GM18873 (cell line): ENCODE measurements at regions not wholly inside any gene's neighbourhood (a gene's known extent, or its start where the extent isn't known, plus 50 kb on each side); places are given as distances from the start of the nearest gene placed in this dataset.
"Not testable (repeated sequence)": the region's sequence is repeated elsewhere in the genome, so short reads cannot be mapped to it uniquely, and the experiment has no call there.

ENCODE experiments used
- ATAC-seq: cut with Tn5 transposase; IDR thresholded peaks from one replicate; pipeline ENCODE4 v1.9.1; 2021; ENCODE audit warnings: mild to moderate bottlenecking, moderate library complexity, moderate number of reproducible peaks; ENCODE audit not compliant: unreplicated experiment, low FRiP score

- ATAC-seq: no peak
Measured at GRCh38 chr5:57880216-57880615, 397.6 kb upstream of the ACTBL2 start.

GRCh38 chr5:57878301-57878722, 395.7 kb upstream of the ACTBL2 start:
- no peak for ATAC-seq

GRCh38 chr5:57871496-57871895, 388.9 kb upstream of the ACTBL2 start:
- no peak for ATAC-seq

GRCh38 chr5:57870267-57870666, 387.7 kb upstream of the ACTBL2 start:
- ATAC-seq: not testable (repeated sequence)

GRCh38 chr5:57863661-57864060, 381.1 kb upstream of the ACTBL2 start:
- ATAC-seq: no peak

GRCh38 chr5:57862942-57863341, 380.3 kb upstream of the ACTBL2 start:
- ATAC-seq: no peak

GRCh38 chr5:57862471-57862911, 379.9 kb upstream of the ACTBL2 start:
- no peak for ATAC-seq

- ATAC-seq: no peak
Measured at GRCh38 chr5:57859626-57860025, 377.0 kb upstream of the ACTBL2 start.

- ATAC-seq: no peak
Measured at GRCh38 chr5:57858905-57859304, 376.3 kb upstream of the ACTBL2 start.

GRCh38 chr5:57857696-57858095, 375.1 kb upstream of the ACTBL2 start:
- ATAC-seq: no peak

GRCh38 chr5:57855831-57856230, 373.2 kb upstream of the ACTBL2 start:
- no peak for ATAC-seq

- no peak for ATAC-seq
Measured at GRCh38 chr5:57853929-57854697, 371.5 kb upstream of the ACTBL2 start.

- ATAC-seq: no peak
Measured at GRCh38 chr5:57850109-57850508, 367.5 kb upstream of the ACTBL2 start.

- ATAC-seq: no peak
Measured at GRCh38 chr5:57845025-57845424, 362.4 kb upstream of the ACTBL2 start.

GRCh38 chr5:57844410-57844809, 361.8 kb upstream of the ACTBL2 start:
- ATAC-seq: no peak

- ATAC-seq: no peak
Measured at GRCh38 chr5:57843059-57843367, 360.4 kb upstream of the ACTBL2 start.

GRCh38 chr5:57842364-57843058, 359.9 kb upstream of the ACTBL2 start:
- ATAC-seq: no peak

GRCh38 chr5:57841676-57842363, 359.2 kb upstream of the ACTBL2 start:
- ATAC-seq: no peak

- ATAC-seq: no peak
Measured at GRCh38 chr5:57839437-57840079, 356.9 kb upstream of the ACTBL2 start.

- no peak for ATAC-seq
Measured at GRCh38 chr5:57839025-57839424, 356.4 kb upstream of the ACTBL2 start.

GRCh38 chr5:57836921-57837320, 354.3 kb upstream of the ACTBL2 start:
- no peak for ATAC-seq
